Transverse colon (tissue), 4 donors: ENCODE measurements at regions not wholly inside any gene's neighbourhood (a gene's known extent, or its start where the extent isn't known, plus 50 kb on each side); places are given as distances from the start of the nearest gene placed in this dataset.

Experiments used
- DNase-seq: peaks from one replicate; pipeline ENCODE4 v3.0.0-alpha.2; 2019
- H3K27ac ChIP-seq, 4 donors: fragments of 200-600 bp; sonication (generic); 2 replicates each; pipeline ENCODE4 v1.5.1; 2016 to 2018; ENCODE audit warnings: inconsistent platforms in 4 of 4
- H3K27me3 ChIP-seq: fragments of 200-600 bp; sonication (generic); 2 replicates; pipeline ENCODE4 v1.5.1; 2017; ENCODE audit warnings: inconsistent platforms
- H3K36me3 ChIP-seq, 4 donors: fragments of 200-600 bp; sonication (generic); 2 replicates each; pipeline ENCODE4 v1.5.1; 2017 to 2019; ENCODE audit warnings: inconsistent platforms in 4 of 4
- H3K4me1 ChIP-seq, 4 donors: fragments of 200-600 bp; sonication (generic); 2 replicates each; pipeline ENCODE4 v1.5.1; 2017 to 2020; ENCODE audit warnings: inconsistent platforms in 4 of 4
- H3K4me3 ChIP-seq, 4 donors: fragments of 200-600 bp; sonication (generic); 1 replicate in 1 of 4; 2 replicates in 3 of 4; pipeline versions ENCODE4 v1.5.1 to v1.6.1; 2017 to 2019; ENCODE audit warnings: inconsistent platforms in 4 of 4
- H3K9me3 ChIP-seq, 2 donors: fragments of 200-600 bp; sonication (generic); 2 replicates each; pipeline ENCODE4 v1.5.1; 2017 to 2019; ENCODE audit warnings: inconsistent platforms in 2 of 2
- CTCF ChIP-seq, 5 experiments: fragments of 200-600 bp in 3 of 5; fragments of 450-650 bp in 2 of 5; sonication (generic) in 3 of 5; IDR thresholded peaks; 1 replicate in 2 of 5; 2 replicates in 3 of 5; pipeline ENCODE4 v1.5.1; 2016 to 2017; ENCODE audit warnings: antibody characterized with exemption in 5 of 5, inconsistent platforms in 3 of 5, mild to moderate bottlenecking in 2 of 5, moderate library complexity in 1 of 5
- EP300 ChIP-seq: sonication (generic); formaldehyde crosslinking; IDR thresholded peaks from one replicate; pipeline ENCODE4 v1.6.1; 2017; ENCODE audit warnings: antibody characterized with exemption, low read depth
- POLR2A ChIP-seq: fragments of 450-650 bp; IDR thresholded peaks from one replicate; pipeline ENCODE4 v1.6.1; 2016; ENCODE audit warnings: antibody characterized with exemption, mild to moderate bottlenecking, moderate library complexity
- POLR2AphosphoS5 ChIP-seq, 3 donors: sonication (generic); formaldehyde crosslinking; IDR thresholded peaks; one replicate each; pipeline ENCODE4 v1.6.1; 2016; ENCODE audit warnings: antibody characterized with exemption in 3 of 3
- WGBS, 2 donors: methylation state at CpG; one replicate each; pipeline ENCODE4 v1.1.5; 2018; ENCODE audit warnings: low coverage in 1 of 2; 5-methylcytosine and 5-hydroxymethylcytosine counted together
- in situ Hi-C, 4 donors: fragments of 200-750 bp; cut with MboI; loops; one replicate each; pipeline versions ENCODE4 v1.15.0 to v1.15.1; 2017; ENCODE audit warnings: low sequenced_read_pairs in 3 of 4, low pct_ligation_motif_present in 1 of 4, low pct_unique_long_range_greater_than_20kb in 1 of 4
- intact Hi-C: fragments of 100-400 bp; cut with DNase I; formaldehyde crosslinking; loops from one replicate; pipeline ENCODE4 v1.15.1; 2023; ENCODE audit warnings: low total_unique reads

DNA sequence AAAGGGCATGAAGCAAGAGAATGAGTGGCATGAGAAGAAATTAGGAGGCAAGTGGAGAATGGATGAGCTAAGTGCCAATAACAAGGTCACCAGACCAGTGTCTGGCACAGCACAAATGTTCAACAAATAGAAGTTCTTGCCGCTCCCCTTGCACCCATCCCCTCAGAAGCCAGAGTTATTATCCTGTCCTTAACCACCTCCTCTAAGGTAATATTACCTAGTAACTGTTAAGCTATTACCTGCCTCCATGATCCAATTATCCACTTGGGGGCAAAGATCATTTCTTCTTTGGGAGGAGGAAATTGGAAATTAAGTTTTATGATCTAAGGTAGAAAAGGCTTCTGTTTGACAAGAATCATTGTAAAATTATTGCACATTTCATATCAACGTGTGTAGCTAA, 133.8 kb downstream of the FOXA2 start:
- intact Hi-C loops, result no loop called here
- Histone ChIP-seq H3K27ac (peak overlapping the region in 2 of 4 donors; percentile 33 to 41), H3K4me1 (peaks cover 0 to 39% (median 12%) of the 10 kb centered on the region in 4 donors), H3K27me3 (no peaks in the 10 kb centered on the region), H3K36me3 (no peaks in the 10 kb centered on the region), H3K4me3 (no peak overlapping the region), H3K9me3 (no peaks in the 10 kb centered on the region)
- TF ChIP-seq EP300 (no peak), POLR2AphosphoS5 (IDR thresholded peaks at IDR 0.05) (peak in 1 of 3 donors; percentile 6)
- 46 to 47% methylated on average over 2 of the region's 2 CpGs for WGBS, 2 donors
- in situ Hi-C loops, result no loop called here
- no peak for DNase-seq

DNA sequence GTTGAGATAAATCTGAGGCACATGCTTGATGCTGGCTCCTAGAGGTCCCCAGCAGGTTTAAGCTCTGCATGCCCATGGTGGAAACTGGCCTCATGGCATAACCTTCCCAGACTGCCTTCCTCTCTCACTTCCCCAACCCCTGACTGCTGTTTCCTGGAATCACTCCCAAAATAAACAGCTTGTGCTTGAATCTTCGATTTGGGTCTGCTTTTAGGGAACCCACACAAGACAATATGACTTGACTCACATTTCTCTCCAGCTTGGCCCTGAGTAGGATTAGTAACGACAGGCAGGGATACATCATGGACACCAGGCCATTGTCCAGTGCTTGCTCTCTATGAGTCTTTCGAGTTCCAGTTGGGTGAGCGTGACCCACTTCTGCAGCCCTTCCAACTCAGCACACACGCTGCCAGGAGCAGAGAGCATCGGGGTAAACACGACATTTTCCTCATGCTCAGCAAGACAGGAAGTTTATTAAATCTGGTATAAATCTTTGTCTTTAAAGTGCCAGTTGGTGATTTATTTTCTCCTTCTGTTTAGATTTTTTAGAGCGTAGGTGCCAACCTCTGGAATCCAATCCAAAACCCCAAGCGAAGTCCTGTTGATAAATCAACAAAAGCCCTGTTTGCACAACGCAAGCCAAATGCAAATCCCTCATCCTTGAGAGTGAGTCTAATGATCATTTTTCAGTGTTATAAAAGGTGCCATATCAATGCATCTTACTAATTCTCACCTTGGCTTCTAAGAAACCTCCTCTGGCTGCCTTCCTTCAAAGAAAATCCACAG, 135.0 kb downstream of the FOXA2 start:
- WGBS, 2 donors, result 47% methylated on average over 10 of the region's 10 CpGs; no CpG with 5 or more reads in 1 of the 2 donors
- in situ Hi-C loops, result no loop called here
- no peak overlapping the region for H3K4me3 ChIP-seq
- H3K27ac ChIP-seq, result no peak overlapping the region
- H3K36me3 ChIP-seq, result no peaks in the 10 kb centered on the region
- no peak for DNase-seq
- no peaks in the 10 kb centered on the region for H3K27me3 ChIP-seq
- intact Hi-C loops, result no loop called here
- H3K9me3 ChIP-seq, result no peaks in the 10 kb centered on the region
- TF ChIP-seq CTCF (IDR thresholded peaks at IDR 0.05) (no peak), POLR2AphosphoS5 (IDR thresholded peaks at IDR 0.05) (no peak)
- peaks cover 0 to 39% (median 12%) of the 10 kb centered on the region in 4 donors for H3K4me1 ChIP-seq

DNA sequence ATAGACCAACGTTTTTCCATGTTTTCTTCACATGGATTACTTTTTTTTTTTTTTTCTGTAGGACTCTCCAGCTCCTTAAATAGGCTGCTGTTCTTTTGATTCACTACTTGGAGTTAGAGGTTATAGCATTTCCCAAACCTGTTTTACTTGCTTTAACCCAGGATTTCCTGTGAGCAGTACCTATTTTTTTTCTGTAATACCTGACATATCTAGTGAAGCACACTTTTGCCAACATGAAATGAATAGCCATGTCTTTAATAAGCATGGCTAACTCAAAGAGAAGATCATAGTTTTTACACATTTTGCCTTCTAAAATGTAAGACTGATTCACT, 137.0 kb downstream of the FOXA2 start:
- H3K4me3 ChIP-seq, result no peak overlapping the region
- no peaks in the 10 kb centered on the region for H3K27me3 ChIP-seq
- 0 to 5% methylated on average over 1 of the region's 1 CpG for WGBS, 2 donors
- no peak for DNase-seq
- no peaks in the 10 kb centered on the region for H3K9me3 ChIP-seq
- H3K36me3 ChIP-seq, result no peaks in the 10 kb centered on the region
- peaks cover 0 to 28% (median 8%) of the 10 kb centered on the region in 4 donors for H3K4me1 ChIP-seq
- no peak for TF ChIP-seq POLR2AphosphoS5 (IDR thresholded peaks at IDR 0.05)
- TF ChIP-seq CTCF (IDR thresholded peaks at IDR 0.05), result no peak
- TF ChIP-seq EP300, result no peak
- TF ChIP-seq POLR2A, result no peak
- no peak overlapping the region for H3K27ac ChIP-seq
- in situ Hi-C loops, result no loop called here
- intact Hi-C loops, result no loop called here

GRCh38 chr20:22446613-22447446, 137.5 kb downstream of the FOXA2 start:
- Histone ChIP-seq H3K27me3 (no peaks in the 10 kb centered on the region), H3K9me3 (no peaks in the 10 kb centered on the region), H3K4me3 (no peak overlapping the region), H3K4me1 (peaks cover 0 to 26% (median 8%) of the 10 kb centered on the region in 4 donors), H3K27ac (no peak overlapping the region), H3K36me3 (no peaks in the 10 kb centered on the region)
- no peak for DNase-seq
- 63 to 74% methylated on average over 5 of the region's 5 CpGs for WGBS, 2 donors
- intact Hi-C loops (no loop called here), in situ Hi-C loops (no loop called here)
- TF ChIP-seq CTCF (IDR thresholded peaks at IDR 0.05) (no peak), POLR2A (no peak), POLR2AphosphoS5 (IDR thresholded peaks at IDR 0.05) (no peak)
